HepG2 (cell line): ENCODE measurements at regions not wholly inside any gene's neighbourhood (a gene's known extent, or its start where the extent isn't known, plus 50 kb on each side); places are given as distances from the start of the nearest gene placed in this dataset.

Experiments
- ARNT2 ChIP-seq: sonication (generic); formaldehyde crosslinking; IDR thresholded peaks from 2 replicates; pipeline ENCODE4 v1.8.0; 2022; ENCODE audit warnings: mild to moderate bottlenecking, low read depth, missing genetic modification reagents, moderate library complexity
- BCL6 ChIP-seq: IDR thresholded peaks from 2 replicates; pipeline ENCODE4 v1.6.1; 2016; ENCODE audit warnings: missing genetic modification reagents, missing compliant biosample characterization
- CEBPG ChIP-seq: IDR thresholded peaks from 2 replicates; pipeline ENCODE4 v1.6.1; 2016
- GLI4 ChIP-seq: sonication (generic); formaldehyde crosslinking; IDR thresholded peaks from 2 replicates; pipeline ENCODE4 v1.5.1; 2020; ENCODE audit warnings: missing genetic modification reagents, mild to moderate bottlenecking, moderate library complexity, borderline replicate concordance
- NCOA2 ChIP-seq: sonication (generic); formaldehyde crosslinking; IDR thresholded peaks from 2 replicates; pipeline ENCODE4 v1.8.0; 2022; ENCODE audit warnings: inconsistent platforms
- NFAT5 ChIP-seq: sonication (generic); formaldehyde crosslinking; IDR thresholded peaks from 2 replicates; pipeline ENCODE4 v1.4.0; 2020; ENCODE audit warnings: missing genetic modification reagents
- REL ChIP-seq: sonication (generic); formaldehyde crosslinking; conservative IDR thresholded peaks from 2 replicates; pipeline ENCODE4 v1.8.0; 2022; ENCODE audit warnings: mild to moderate bottlenecking, missing genetic modification reagents, moderate library complexity
- SATB2 ChIP-seq: sonication (generic); formaldehyde crosslinking; IDR thresholded peaks from 2 replicates; pipeline ENCODE4 v1.5.0; 2020; ENCODE audit warnings: missing genetic modification reagents
- SKIL ChIP-seq: sonication (generic); formaldehyde crosslinking; IDR thresholded peaks from 2 replicates; pipeline ENCODE4 v1.8.0; 2022; ENCODE audit warnings: missing genetic modification reagents, mild to moderate bottlenecking, moderate library complexity, borderline replicate concordance
- ZBTB2 ChIP-seq: sonication (generic); formaldehyde crosslinking; IDR thresholded peaks from 2 replicates; pipeline ENCODE4 v1.8.0; 2022; ENCODE audit warnings: low read depth, missing genetic modification reagents
- ZNF563 ChIP-seq: sonication (generic); formaldehyde crosslinking; IDR thresholded peaks from 2 replicates; pipeline ENCODE4 v1.8.0; 2022; ENCODE audit warnings: mild to moderate bottlenecking, moderate library complexity, missing genetic modification reagents
- ZNF775 ChIP-seq: sonication (generic); formaldehyde crosslinking; IDR thresholded peaks from 2 replicates; pipeline ENCODE4 v1.4.0; 2020; ENCODE audit warnings: missing genetic modification reagents, mild to moderate bottlenecking, moderate library complexity, borderline replicate concordance
- ZNF839 ChIP-seq: sonication (generic); formaldehyde crosslinking; IDR thresholded peaks from 2 replicates; pipeline ENCODE4 v1.4.0; 2020; ENCODE audit warnings: missing genetic modification reagents, mild to moderate bottlenecking, borderline replicate concordance
- TF ChIP-seq, protein P1 (sequence below): sonication (generic); formaldehyde crosslinking; IDR thresholded peaks from 2 replicates; pipeline ENCODE4 v1.4.0; 2020; ENCODE audit warnings: mild to moderate bottlenecking, missing genetic modification reagents

- TF ChIP-seq NFAT5 (CRISPR knock-in tag) (0 out of 2 replicates have a peak, but pooled peaks have one; percentile 33), CEBPG (CRISPR knock-in tag) (0 out of 2 replicates have a peak, but pooled peaks have one; percentile 11), SKIL (CRISPR knock-in tag) (peak; percentile 64; the same call in 1 of the 2 replicates), NCOA2 (CRISPR knock-in tag) (peak; percentile 26; the same call in 1 of the 2 replicates), GLI4 (CRISPR knock-in tag) (no peak), ZNF563 (CRISPR knock-in tag) (peak; percentile 58; the same call in 1 of the 2 replicates), ARNT2 (CRISPR knock-in tag) (0 out of 2 replicates have a peak, but pooled peaks have one; percentile 53), REL (CRISPR knock-in tag) (no peak), BCL6 (0 out of 2 replicates have a peak, but pooled peaks have one; percentile 8), SATB2 (no peak), ZNF775 (peak; percentile 81; the same call in 1 of the 2 replicates), ZBTB2 (CRISPR knock-in tag) (peak; percentile 63; the same call in 1 of the 2 replicates), ZNF839 (0 out of 2 replicates have a peak, but pooled peaks have one; percentile 23)
- TF ChIP-seq, protein P1, sequence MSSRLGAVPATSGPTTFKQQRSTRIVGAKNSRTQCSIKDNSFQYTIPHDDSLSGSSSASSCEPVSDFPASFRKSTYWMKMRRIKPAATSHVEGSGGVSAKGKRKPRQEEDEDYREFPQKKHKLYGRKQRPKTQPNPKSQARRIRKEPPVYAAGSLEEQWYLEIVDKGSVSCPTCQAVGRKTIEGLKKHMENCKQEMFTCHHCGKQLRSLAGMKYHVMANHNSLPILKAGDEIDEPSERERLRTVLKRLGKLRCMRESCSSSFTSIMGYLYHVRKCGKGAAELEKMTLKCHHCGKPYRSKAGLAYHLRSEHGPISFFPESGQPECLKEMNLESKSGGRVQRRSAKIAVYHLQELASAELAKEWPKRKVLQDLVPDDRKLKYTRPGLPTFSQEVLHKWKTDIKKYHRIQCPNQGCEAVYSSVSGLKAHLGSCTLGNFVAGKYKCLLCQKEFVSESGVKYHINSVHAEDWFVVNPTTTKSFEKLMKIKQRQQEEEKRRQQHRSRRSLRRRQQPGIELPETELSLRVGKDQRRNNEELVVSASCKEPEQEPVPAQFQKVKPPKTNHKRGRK (CRISPR knock-in tag), result peak; percentile 83; the same call in 1 of the 2 replicates
Measured at GRCh38 chr12:115451780-115452736, 768.1 kb upstream of the TBX3 start (continued).
